H9 (cell line): ENCODE measurements at regions not wholly inside any gene's neighbourhood (a gene's known extent, or its start where the extent isn't known, plus 50 kb on each side); places are given as distances from the start of the nearest gene placed in this dataset.

Source experiments
- DNase-seq: peaks from one replicate; pipeline ENCODE4 v3.0.0-alpha.2; 2017
- H2AFZ ChIP-seq: one replicate; pipeline ENCODE4 v1.6.1; 2013; ENCODE audit warnings: mild to moderate bottlenecking, low read length, control low read depth, moderate library complexity
- H2AK5ac ChIP-seq: 2 replicates; pipeline ENCODE4 v1.6.1; 2013; ENCODE audit warnings: low read length, control low read depth, mixed read lengths; ENCODE audit not compliant: insufficient read length
- H2BK120ac ChIP-seq: one replicate; pipeline ENCODE4 v1.6.1; 2013; ENCODE audit warnings: low read depth, mild to moderate bottlenecking, low read length, control low read depth, inconsistent platforms; ENCODE audit not compliant: poor library complexity, severe bottlenecking
- H2BK12ac ChIP-seq: 2 replicates; pipeline ENCODE4 v1.6.1; 2013; ENCODE audit warnings: low read length, control low read depth, mixed read lengths, low read depth; ENCODE audit not compliant: insufficient read length
- H2BK15ac ChIP-seq: 2 replicates; pipeline ENCODE4 v1.6.1; 2013; ENCODE audit warnings: low read depth, low read length, control low read depth
- H2BK20ac ChIP-seq: one replicate; pipeline ENCODE4 v1.6.1; 2013; ENCODE audit warnings: low read depth, mild to moderate bottlenecking, low read length, control low read depth, inconsistent platforms; ENCODE audit not compliant: poor library complexity, severe bottlenecking
- H2BK5ac ChIP-seq: 2 replicates; pipeline ENCODE4 v1.6.1; 2013; ENCODE audit warnings: low read length, control low read depth, mixed read lengths; ENCODE audit not compliant: insufficient read length
- H3K14ac ChIP-seq: 2 replicates; pipeline ENCODE4 v1.6.1; 2013; ENCODE audit warnings: low read length, control low read depth; ENCODE audit not compliant: insufficient read depth
- H3K18ac ChIP-seq: 2 replicates; pipeline ENCODE4 v1.6.1; 2013; ENCODE audit warnings: low read depth, mild to moderate bottlenecking, mixed read lengths, low read length, control low read depth; ENCODE audit not compliant: insufficient read length
- H3K23ac ChIP-seq: 2 replicates; pipeline ENCODE4 v1.6.1; 2013; ENCODE audit warnings: low read length, control low read depth, mixed read lengths, low read depth; ENCODE audit not compliant: insufficient read length
- H3K23me2 ChIP-seq: 2 replicates; pipeline ENCODE4 v1.6.1; 2013; ENCODE audit warnings: low read depth, mild to moderate bottlenecking, mixed read lengths, low read length, control low read depth; ENCODE audit not compliant: insufficient read length, poor library complexity, severe bottlenecking
- H3K27ac ChIP-seq: 2 replicates; pipeline ENCODE4 v1.5.1; 2013; ENCODE audit warnings: low read length, control low read depth, mixed read lengths, low read depth; ENCODE audit not compliant: insufficient read length
- H3K27me3 ChIP-seq: 2 replicates; pipeline ENCODE4 v1.6.1; 2013; ENCODE audit warnings: low read length, control low read depth, inconsistent platforms; ENCODE audit not compliant: insufficient read depth
- H3K4ac ChIP-seq: 2 replicates; pipeline ENCODE4 v1.6.1; 2013; ENCODE audit warnings: low read depth, mild to moderate bottlenecking, control low read depth, inconsistent platforms, low read length, moderate library complexity
- H3K4me1 ChIP-seq: 2 replicates; pipeline ENCODE4 v1.6.1; 2013; ENCODE audit warnings: low read length, control low read depth, inconsistent platforms; ENCODE audit not compliant: insufficient read depth
- H3K4me2 ChIP-seq: 2 replicates; pipeline ENCODE4 v1.6.1; 2013; ENCODE audit warnings: low read length, control low read depth, mixed read lengths; ENCODE audit not compliant: insufficient read length, insufficient read depth
- H3K56ac ChIP-seq: 2 replicates; pipeline ENCODE4 v1.6.1; 2013; ENCODE audit warnings: low read depth, mild to moderate bottlenecking, mixed read lengths, low read length, control low read depth; ENCODE audit not compliant: insufficient read length
- H3K79me1 ChIP-seq: 2 replicates; pipeline ENCODE4 v1.6.1; 2013; ENCODE audit warnings: low read depth, mild to moderate bottlenecking, moderate library complexity, low read length, control low read depth, inconsistent platforms; ENCODE audit not compliant: insufficient read depth, poor library complexity, severe bottlenecking
- H3K79me2 ChIP-seq: 2 replicates; pipeline ENCODE4 v1.6.1; 2013; ENCODE audit warnings: low read length, control low read depth, inconsistent platforms; ENCODE audit not compliant: insufficient read depth
- H3K9ac ChIP-seq: 2 replicates; pipeline ENCODE4 v1.6.1; 2013; ENCODE audit warnings: low read length, control low read depth, mixed read lengths; ENCODE audit not compliant: insufficient read length; ENCODE audit errors: extremely low read depth
- H3K9me3 ChIP-seq: one replicate; pipeline ENCODE4 v1.6.1; 2013; ENCODE audit warnings: low read depth, low read length, inconsistent platforms; ENCODE audit not compliant: control insufficient read depth
- H3T11ph ChIP-seq: one replicate; pipeline ENCODE4 v1.6.1; 2013; ENCODE audit warnings: mild to moderate bottlenecking, low read length, control low read depth, inconsistent platforms
- H4K20me1 ChIP-seq: one replicate; pipeline ENCODE4 v1.6.1; 2013; ENCODE audit not compliant: control insufficient read depth, insufficient read length, insufficient read depth
- H4K5ac ChIP-seq: 2 replicates; pipeline ENCODE4 v1.6.1; 2013; ENCODE audit warnings: low read depth, mild to moderate bottlenecking, mixed read lengths, low read length, control low read depth; ENCODE audit not compliant: insufficient read length
- H4K8ac ChIP-seq: replicated peaks from 2 replicates; pipeline ENCODE4 v1.6.1; 2013; ENCODE audit warnings: low read length, control low read depth, mixed read lengths, low read depth; ENCODE audit not compliant: insufficient read length
- H4K91ac ChIP-seq: 2 replicates; pipeline ENCODE4 v1.6.1; 2013; ENCODE audit warnings: low read depth, mild to moderate bottlenecking, moderate library complexity, mixed read lengths, low read length, control low read depth; ENCODE audit not compliant: insufficient read length
- H3K27ac Mint-ChIP-seq, 3 experiments: 2 replicates in 2 of 3; 3 replicates in 1 of 3; pipeline ENCODE4 v1.8.0; 2020 to 2021; ENCODE audit warnings: mixed read lengths in 3 of 3, mild to moderate bottlenecking in 1 of 3, moderate library complexity in 1 of 3
- H3K27me3 Mint-ChIP-seq: 2 replicates; pipeline ENCODE4 v1.8.0; 2021; ENCODE audit warnings: low read depth, mild to moderate bottlenecking, moderate library complexity, mixed read lengths
- H3K36me3 Mint-ChIP-seq, 3 experiments: 2 replicates in 2 of 3; 3 replicates in 1 of 3; pipeline ENCODE4 v1.8.0; 2020 to 2021; ENCODE audit warnings: low read depth in 3 of 3, mixed read lengths in 3 of 3; ENCODE audit not compliant: insufficient read depth in 1 of 3
- H3K4me1 Mint-ChIP-seq, 2 experiments: 2 replicates each; pipeline ENCODE4 v1.8.0; 2020; ENCODE audit warnings: mixed read lengths in 2 of 2
- H3K4me3 Mint-ChIP-seq, 2 experiments: 2 replicates in 1 of 2; 3 replicates in 1 of 2; pipeline ENCODE4 v1.8.0; 2020 to 2021; ENCODE audit warnings: mild to moderate bottlenecking in 2 of 2, mixed read lengths in 2 of 2, moderate library complexity in 1 of 2
- H3K9me3 Mint-ChIP-seq, 2 experiments: 2 replicates in 1 of 2; 3 replicates in 1 of 2; pipeline ENCODE4 v1.8.0; 2020; ENCODE audit warnings: mild to moderate bottlenecking in 2 of 2, mixed read lengths in 2 of 2, moderate library complexity in 1 of 2
- WGBS: extraction: QIAGEN DNeasy Blood & Tissue Kit; methylation state at CpG from one replicate; pipeline ENCODE4 v1.1.7; 2013; ENCODE audit warnings: missing lambda C conversion rate, low lambda C conversion rate, mixed read lengths; ENCODE audit not compliant: insufficient read length; ENCODE audit errors: extremely low coverage; 5-methylcytosine and 5-hydroxymethylcytosine counted together
- TF ChIP-seq, protein P1 (sequence below): fragments of 200-600 bp; sonication (generic); conservative IDR thresholded peaks from 3 replicates; pipeline ENCODE4 v1.8.0; 2021; ENCODE audit warnings: antibody characterized with exemption, mild to moderate bottlenecking

DNA sequence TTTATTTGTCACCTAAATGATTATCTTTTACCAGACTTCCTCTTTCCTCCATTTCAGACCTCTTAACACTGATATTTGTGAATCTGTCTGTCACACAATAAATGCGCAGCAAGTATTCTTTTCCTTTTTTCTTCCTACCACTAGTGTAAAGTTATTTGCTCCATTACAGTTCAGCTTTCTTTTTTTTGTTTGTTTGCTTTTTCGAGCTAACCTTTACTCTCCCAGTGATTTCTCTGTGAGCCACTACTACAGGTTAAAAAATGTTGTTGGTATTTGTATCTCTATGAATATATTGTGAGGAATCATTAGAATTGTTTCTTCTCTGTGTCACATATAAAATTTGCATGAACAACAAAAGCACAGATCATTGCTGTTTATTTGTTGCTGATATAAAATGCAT is 854.0 kb upstream of the GCFC2 start:
- TF ChIP-seq, protein P1, sequence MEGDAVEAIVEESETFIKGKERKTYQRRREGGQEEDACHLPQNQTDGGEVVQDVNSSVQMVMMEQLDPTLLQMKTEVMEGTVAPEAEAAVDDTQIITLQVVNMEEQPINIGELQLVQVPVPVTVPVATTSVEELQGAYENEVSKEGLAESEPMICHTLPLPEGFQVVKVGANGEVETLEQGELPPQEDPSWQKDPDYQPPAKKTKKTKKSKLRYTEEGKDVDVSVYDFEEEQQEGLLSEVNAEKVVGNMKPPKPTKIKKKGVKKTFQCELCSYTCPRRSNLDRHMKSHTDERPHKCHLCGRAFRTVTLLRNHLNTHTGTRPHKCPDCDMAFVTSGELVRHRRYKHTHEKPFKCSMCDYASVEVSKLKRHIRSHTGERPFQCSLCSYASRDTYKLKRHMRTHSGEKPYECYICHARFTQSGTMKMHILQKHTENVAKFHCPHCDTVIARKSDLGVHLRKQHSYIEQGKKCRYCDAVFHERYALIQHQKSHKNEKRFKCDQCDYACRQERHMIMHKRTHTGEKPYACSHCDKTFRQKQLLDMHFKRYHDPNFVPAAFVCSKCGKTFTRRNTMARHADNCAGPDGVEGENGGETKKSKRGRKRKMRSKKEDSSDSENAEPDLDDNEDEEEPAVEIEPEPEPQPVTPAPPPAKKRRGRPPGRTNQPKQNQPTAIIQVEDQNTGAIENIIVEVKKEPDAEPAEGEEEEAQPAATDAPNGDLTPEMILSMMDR = no peak
- H3K27ac ChIP-seq = no peak overlapping the region
- H3K79me2 ChIP-seq = no peaks in the 10 kb centered on the region
- peaks cover 12% of the 10 kb centered on the region for H3K9me3 ChIP-seq
- H3K27ac Mint-ChIP-seq = peak overlapping the region in 1 of 3 experiments; percentile 84; a peak in 1 of 7 replicates
- no peak overlapping the region for H3K4me3 Mint-ChIP-seq
- H3K9me3 Mint-ChIP-seq = peaks cover 9 to 13% of the 10 kb centered on the region in 2 experiments
- H3K14ac ChIP-seq = no peak overlapping the region
- H3K27me3 Mint-ChIP-seq = no peaks in the 10 kb centered on the region
- no peak overlapping the region for H2BK15ac ChIP-seq
- H4K5ac ChIP-seq = no peak overlapping the region
- H3K23ac ChIP-seq = no peak overlapping the region
- no peaks in the 10 kb centered on the region for H3K23me2 ChIP-seq
- no peak overlapping the region for H2AFZ ChIP-seq
- DNase-seq = no peak
- no peaks in the 10 kb centered on the region for H3K27me3 ChIP-seq
- no peak overlapping the region for H2AK5ac ChIP-seq
- H2BK120ac ChIP-seq = no peak overlapping the region
- no peak overlapping the region for H4K8ac ChIP-seq
- H3K56ac ChIP-seq = no peak overlapping the region
- no peak overlapping the region for H2BK5ac ChIP-seq
- no peaks in the 10 kb centered on the region for H3K4me1 ChIP-seq
- no peak overlapping the region for H4K91ac ChIP-seq
- H3T11ph ChIP-seq = no peak overlapping the region
- H3K4me2 ChIP-seq = no peak overlapping the region
- no peak overlapping the region for H3K18ac ChIP-seq
- no peaks in the 10 kb centered on the region for H3K79me1 ChIP-seq
- peaks cover 10 to 24% (median 14%) of the 10 kb centered on the region in 3 experiments for H3K36me3 Mint-ChIP-seq
- no CpG with 5 or more reads among the region's 2 CpGs for WGBS
- H3K4ac ChIP-seq = no peak overlapping the region
- no peak overlapping the region for H2BK12ac ChIP-seq
- H3K9ac ChIP-seq = no peak overlapping the region
- H2BK20ac ChIP-seq = no peak overlapping the region
- H4K20me1 ChIP-seq = no peaks in the 10 kb centered on the region
- H3K4me1 Mint-ChIP-seq = peaks cover 1 to 11% of the 10 kb centered on the region in 2 experiments
